Small intestine (tissue), 7 donors: ENCODE measurements at regions not wholly inside any gene's neighbourhood (a gene's known extent, or its start where the extent isn't known, plus 50 kb on each side); places are given as distances from the start of the nearest gene placed in this dataset.
"Not testable (repeated sequence)": the region's sequence is repeated elsewhere in the genome, so short reads cannot be mapped to it uniquely, and the experiment has no call there.

ENCODE experiments used
- DNase-seq, 2 donors: peaks; one replicate each; pipeline versions ENCODE4 v3.0.0 to v3.0.0-alpha.2; 2013
- FAIRE-seq: peaks from 2 replicates; lab custom pipeline; 2012; peaks lifted over from hg19 to GRCh38; lab: Jason Lieb, UNC
- H3K27ac ChIP-seq, 3 donors: one replicate each; pipeline ENCODE4 v1.5.1; 2013; ENCODE audit warnings: low read length in 2 of 3, mild to moderate bottlenecking in 2 of 3, control low read depth in 1 of 3, inconsistent platforms in 1 of 3, low read depth in 1 of 3, moderate library complexity in 1 of 3
- H3K27me3 ChIP-seq, 3 donors: one replicate each; pipeline ENCODE4 v1.6.1; 2013; ENCODE audit warnings: low read length in 3 of 3, inconsistent platforms in 1 of 3; ENCODE audit not compliant: control insufficient read depth in 3 of 3, insufficient read depth in 3 of 3
- H3K36me3 ChIP-seq, 3 donors: one replicate each; pipeline ENCODE4 v1.6.1; 2013; ENCODE audit warnings: low read length in 3 of 3, inconsistent platforms in 1 of 3, low read depth in 1 of 3, mild to moderate bottlenecking in 1 of 3, moderate library complexity in 1 of 3; ENCODE audit not compliant: control insufficient read depth in 3 of 3, insufficient read depth in 2 of 3
- H3K4me1 ChIP-seq, 3 donors: one replicate each; pipeline ENCODE4 v1.6.1; 2013; ENCODE audit warnings: low read length in 2 of 3, inconsistent platforms in 1 of 3, low read depth in 1 of 3, mild to moderate bottlenecking in 1 of 3, moderate library complexity in 1 of 3; ENCODE audit not compliant: control insufficient read depth in 3 of 3, insufficient read depth in 2 of 3
- H3K4me3 ChIP-seq, 3 donors: one replicate each; pipeline ENCODE4 v1.5.1; 2013; ENCODE audit warnings: low read length in 3 of 3, control low read depth in 1 of 3, inconsistent platforms in 1 of 3, low read depth in 1 of 3, mild to moderate bottlenecking in 1 of 3, moderate library complexity in 1 of 3
- H3K9me3 ChIP-seq, 2 donors: one replicate each; pipeline ENCODE4 v1.6.1; 2013; ENCODE audit warnings: low read depth in 1 of 2, low read length in 1 of 2; ENCODE audit not compliant: control insufficient read depth in 2 of 2, insufficient read depth in 1 of 2
- WGBS, 3 donors: extraction: QIAGEN DNeasy Blood & Tissue Kit; methylation state at CpG; one replicate each; pipeline ENCODE4 v1.1.7; 2013; 5-methylcytosine and 5-hydroxymethylcytosine counted together
- donor health status: healthy with polysubstance abuse.
- donor health status: control.
- donor health status: control.
- donor health status: Bipolar disorder and iron deficiency.
- donor health status: healthy.

GRCh38 chr2:153291718-153292117 is 186.8 kb downstream of the RPRM start:
- Histone ChIP-seq H3K36me3 (no peaks in the 10 kb centered on the region), H3K9me3 (no peaks in the 10 kb centered on the region), H3K27ac (no peak overlapping the region), H3K4me1 (no peaks in the 10 kb centered on the region), H3K27me3 (no peaks in the 10 kb centered on the region), H3K4me3 (no peak overlapping the region)
- FAIRE-seq (no peak), DNase-seq (no peak)
- 57 to 66% (median 62%) methylated on average over 5 of the region's 5 CpGs for WGBS, 3 donors

- no peaks in the 10 kb centered on the region for H3K4me1 ChIP-seq
- 42 to 52% (median 49%) methylated on average over 24 of the region's 24 CpGs for WGBS, 3 donors
- no peak for FAIRE-seq
Measured at GRCh38 chr2:153287109-153287801, 191.3 kb downstream of the RPRM start.

GRCh38 chr2:153268941-153269461 is 209.6 kb downstream of the RPRM start:
- no peaks in the 10 kb centered on the region for H3K36me3 ChIP-seq
- FAIRE-seq, result no peak
- H3K27me3 ChIP-seq, result no peaks in the 10 kb centered on the region
- H3K27ac ChIP-seq, result no peak overlapping the region
- no peak for DNase-seq
- H3K9me3 ChIP-seq, result peaks cover 0 to 29% of the 10 kb centered on the region in 2 donors
- no peak overlapping the region for H3K4me3 ChIP-seq
- H3K4me1 ChIP-seq, result no peaks in the 10 kb centered on the region

More at GRCh38 chr2:153287109-153287801, 191.3 kb downstream of the RPRM start:
- Histone ChIP-seq H3K9me3 (peaks cover 0 to 19% of the 10 kb centered on the region in 2 donors), H3K27ac (no peak overlapping the region), H3K4me3 (no peak overlapping the region), H3K36me3 (no peaks in the 10 kb centered on the region), H3K27me3 (no peaks in the 10 kb centered on the region)
- no peak for DNase-seq

- not testable (repeated sequence) for H3K4me3 ChIP-seq, H3K27ac ChIP-seq, H3K36me3 ChIP-seq, H3K9me3 ChIP-seq, H3K4me1 ChIP-seq, DNase-seq, H3K27me3 ChIP-seq, FAIRE-seq
- 89 to 92% (median 92%) methylated on average over 12 to 18 of the region's 18 CpGs for WGBS, 3 donors
Measured at GRCh38 chr2:153256876-153257275, 221.7 kb downstream of the RPRM start.

GRCh38 chr2:153246636-153247035 is 231.9 kb downstream of the RPRM start:
- not testable (repeated sequence) for DNase-seq, H3K27ac ChIP-seq, H3K4me3 ChIP-seq, FAIRE-seq, H3K4me1 ChIP-seq, H3K27me3 ChIP-seq, H3K36me3 ChIP-seq
- peaks cover 0 to 13% of the 10 kb centered on the region in 2 donors for H3K9me3 ChIP-seq
- WGBS, 3 donors, result 25 to 56% (median 42%) methylated on average over 1 of the region's 1 CpG

- Histone ChIP-seq H3K27ac (no peak overlapping the region), H3K9me3 (no peaks in the 10 kb centered on the region), H3K4me1 (no peaks in the 10 kb centered on the region), H3K4me3 (no peak overlapping the region), H3K36me3 (no peaks in the 10 kb centered on the region), H3K27me3 (no peaks in the 10 kb centered on the region)
- FAIRE-seq (no peak), DNase-seq (no peak)
- 79 to 90% (median 79%) methylated on average over 1 of the region's 1 CpG for WGBS, 3 donors
Measured at GRCh38 chr2:153235516-153235915, 243.0 kb downstream of the RPRM start.

GRCh38 chr2:153232464-153232863 is 246.1 kb downstream of the RPRM start:
- no peaks in the 10 kb centered on the region for H3K9me3 ChIP-seq
- H3K36me3 ChIP-seq, result no peaks in the 10 kb centered on the region
- no peak overlapping the region for H3K4me3 ChIP-seq
- no peaks in the 10 kb centered on the region for H3K27me3 ChIP-seq
- FAIRE-seq (no peak), DNase-seq (no peak)
- WGBS, 3 donors, result 84 to 89% (median 84%) methylated on average over 2 of the region's 2 CpGs
- no peak overlapping the region for H3K27ac ChIP-seq
- H3K4me1 ChIP-seq, result no peaks in the 10 kb centered on the region

GRCh38 chr2:153230977-153231376 is 247.6 kb downstream of the RPRM start:
- no peaks in the 10 kb centered on the region for H3K4me1 ChIP-seq
- 64 to 72% (median 68%) methylated on average over 5 of the region's 5 CpGs for WGBS, 3 donors

GRCh38 chr2:153228904-153229303 is 249.7 kb downstream of the RPRM start:
- peaks cover 0 to 5% of the 10 kb centered on the region in 2 donors for H3K9me3 ChIP-seq
- H3K4me1 ChIP-seq, result no peaks in the 10 kb centered on the region
- no peak overlapping the region for H3K27ac ChIP-seq
- DNase-seq, result no peak
- H3K36me3 ChIP-seq, result no peaks in the 10 kb centered on the region
- FAIRE-seq, result no peak
- H3K27me3 ChIP-seq, result no peaks in the 10 kb centered on the region
- H3K4me3 ChIP-seq, result no peak overlapping the region

More at GRCh38 chr2:153230977-153231376, 247.6 kb downstream of the RPRM start:
- H3K36me3 ChIP-seq, result no peaks in the 10 kb centered on the region
- no peak for FAIRE-seq
- no peaks in the 10 kb centered on the region for H3K27me3 ChIP-seq
- H3K27ac ChIP-seq, result no peak overlapping the region
- H3K4me3 ChIP-seq, result no peak overlapping the region
- no peak for DNase-seq
- peaks cover 0 to 1% of the 10 kb centered on the region in 2 donors for H3K9me3 ChIP-seq
